NCI-H187 (cell line): ENCODE measurements at regions not wholly inside any gene's neighbourhood (a gene's known extent, or its start where the extent isn't known, plus 50 kb on each side); places are given as distances from the start of the nearest gene placed in this dataset.
"Not testable (repeated sequence)": the region's sequence is repeated elsewhere in the genome, so short reads cannot be mapped to it uniquely, and the experiment has no call there.

Experiments
- DNase-seq, 2 experiments: peaks; one replicate each; lab custom pipeline; 2025; lab: John Stamatoyannopoulos, UW

GRCh38 chr18:66440433-66440832, 163.5 kb downstream of the CDH19 start:
- no peak for DNase-seq

- no peak for DNase-seq
These were observed 164.2 kb downstream of the CDH19 start for GRCh38 chr18:66439670-66440069.

- no peak for DNase-seq
These were observed 165.0 kb downstream of the CDH19 start for GRCh38 chr18:66438711-66439536.

- no peak for DNase-seq
These were observed 171.3 kb downstream of the CDH19 start for GRCh38 chr18:66432636-66433035.

- no peak for DNase-seq
These were observed 175.1 kb downstream of the CDH19 start for GRCh38 chr18:66428795-66429194.

GRCh38 chr18:66419400-66419799, 184.5 kb downstream of the CDH19 start:
- no peak for DNase-seq

GRCh38 chr18:66410692-66411091, 193.2 kb downstream of the CDH19 start:
- no peak for DNase-seq

- DNase-seq, result no peak
These were observed 208.1 kb downstream of the CDH19 start for GRCh38 chr18:66395671-66396218.

- DNase-seq, result no peak
These were observed 210.4 kb downstream of the CDH19 start for GRCh38 chr18:66393463-66393862.

- no peak for DNase-seq
These were observed 226.6 kb downstream of the CDH19 start for GRCh38 chr18:66377291-66377690.

GRCh38 chr18:66375391-66375790, 228.5 kb downstream of the CDH19 start:
- not testable (repeated sequence) for DNase-seq

GRCh38 chr18:66346833-66347588, 256.9 kb downstream of the CDH19 start:
- no peak for DNase-seq

GRCh38 chr18:66344227-66344626, 259.7 kb downstream of the CDH19 start:
- peak; percentile 29 to 31 for DNase-seq

GRCh38 chr18:66342577-66342976, 261.3 kb downstream of the CDH19 start:
- no peak for DNase-seq

GRCh38 chr18:66334534-66334933, 269.4 kb downstream of the CDH19 start:
- no peak for DNase-seq

- no peak for DNase-seq
These were observed 274.2 kb downstream of the CDH19 start for GRCh38 chr18:66329716-66330115.

GRCh38 chr18:66328296-66328878, 275.5 kb downstream of the CDH19 start:
- DNase-seq, result no peak

- DNase-seq, result no peak
These were observed 278.6 kb downstream of the CDH19 start for GRCh38 chr18:66325251-66325650.

GRCh38 chr18:66324616-66325015, 279.3 kb downstream of the CDH19 start:
- no peak for DNase-seq

- DNase-seq, result no peak
These were observed 286.4 kb downstream of the CDH19 start for GRCh38 chr18:66317243-66318090.

- no peak for DNase-seq
These were observed 287.2 kb downstream of the CDH19 start for GRCh38 chr18:66316701-66317100.

- DNase-seq, result no peak
These were observed 303.7 kb downstream of the CDH19 start for GRCh38 chr18:66300141-66300540.
